AG09309 (cell line): ENCODE measurements at regions not wholly inside any gene's neighbourhood (a gene's known extent, or its start where the extent isn't known, plus 50 kb on each side); places are given as distances from the start of the nearest gene placed in this dataset.

Source experiments
- DNase-seq: peaks from one replicate; pipeline ENCODE4 v3.0.0-alpha.2; 2010; ENCODE audit warnings: low read depth
- H3K4me3 ChIP-seq: 2 replicates; pipeline ENCODE4 v1.5.1; 2011; ENCODE audit warnings: mild to moderate bottlenecking, low read depth, low read length, moderate library complexity; ENCODE audit not compliant: control insufficient read depth
- TF ChIP-seq, protein P1 (sequence below): IDR thresholded peaks from 2 replicates; pipeline ENCODE4 v1.5.1; 2011; ENCODE audit warnings: mild to moderate bottlenecking, low read depth, low read length, inconsistent platforms; ENCODE audit not compliant: insufficient read depth, control insufficient read depth; ENCODE audit errors: missing control alignments

DNA sequence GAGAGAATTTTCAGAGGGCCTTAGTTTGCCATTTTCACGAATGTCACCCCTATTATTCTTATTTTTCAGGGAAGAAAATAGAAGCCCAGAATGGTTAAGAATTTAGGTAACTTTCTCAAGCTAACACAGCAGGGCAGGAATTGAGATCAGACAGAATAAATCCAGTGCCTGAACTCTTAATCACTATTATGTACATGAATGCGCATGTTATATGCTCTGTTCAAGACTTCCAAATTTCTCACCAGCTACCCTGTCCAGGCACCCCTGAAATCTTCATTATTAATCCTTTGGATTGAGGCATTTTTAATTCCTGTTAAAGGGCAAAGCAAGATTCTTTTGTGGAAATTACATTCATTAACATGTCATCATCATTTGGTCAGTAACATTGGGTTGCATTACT lies 218.4 kb downstream of the ACTR3 start:
- TF ChIP-seq, protein P1, sequence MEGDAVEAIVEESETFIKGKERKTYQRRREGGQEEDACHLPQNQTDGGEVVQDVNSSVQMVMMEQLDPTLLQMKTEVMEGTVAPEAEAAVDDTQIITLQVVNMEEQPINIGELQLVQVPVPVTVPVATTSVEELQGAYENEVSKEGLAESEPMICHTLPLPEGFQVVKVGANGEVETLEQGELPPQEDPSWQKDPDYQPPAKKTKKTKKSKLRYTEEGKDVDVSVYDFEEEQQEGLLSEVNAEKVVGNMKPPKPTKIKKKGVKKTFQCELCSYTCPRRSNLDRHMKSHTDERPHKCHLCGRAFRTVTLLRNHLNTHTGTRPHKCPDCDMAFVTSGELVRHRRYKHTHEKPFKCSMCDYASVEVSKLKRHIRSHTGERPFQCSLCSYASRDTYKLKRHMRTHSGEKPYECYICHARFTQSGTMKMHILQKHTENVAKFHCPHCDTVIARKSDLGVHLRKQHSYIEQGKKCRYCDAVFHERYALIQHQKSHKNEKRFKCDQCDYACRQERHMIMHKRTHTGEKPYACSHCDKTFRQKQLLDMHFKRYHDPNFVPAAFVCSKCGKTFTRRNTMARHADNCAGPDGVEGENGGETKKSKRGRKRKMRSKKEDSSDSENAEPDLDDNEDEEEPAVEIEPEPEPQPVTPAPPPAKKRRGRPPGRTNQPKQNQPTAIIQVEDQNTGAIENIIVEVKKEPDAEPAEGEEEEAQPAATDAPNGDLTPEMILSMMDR: no peak
- no peak overlapping the region for H3K4me3 ChIP-seq
- no peak for DNase-seq

GRCh38 chr2:114108824-114109416 lies 219.0 kb downstream of the ACTR3 start:
- H3K4me3 ChIP-seq: no peak overlapping the region
- DNase-seq: no peak
- TF ChIP-seq, protein P1: no peak

GRCh38 chr2:114111329-114111728 lies 221.4 kb downstream of the ACTR3 start:
- TF ChIP-seq, protein P1: no peak
- no peak overlapping the region for H3K4me3 ChIP-seq
- no peak for DNase-seq

DNA sequence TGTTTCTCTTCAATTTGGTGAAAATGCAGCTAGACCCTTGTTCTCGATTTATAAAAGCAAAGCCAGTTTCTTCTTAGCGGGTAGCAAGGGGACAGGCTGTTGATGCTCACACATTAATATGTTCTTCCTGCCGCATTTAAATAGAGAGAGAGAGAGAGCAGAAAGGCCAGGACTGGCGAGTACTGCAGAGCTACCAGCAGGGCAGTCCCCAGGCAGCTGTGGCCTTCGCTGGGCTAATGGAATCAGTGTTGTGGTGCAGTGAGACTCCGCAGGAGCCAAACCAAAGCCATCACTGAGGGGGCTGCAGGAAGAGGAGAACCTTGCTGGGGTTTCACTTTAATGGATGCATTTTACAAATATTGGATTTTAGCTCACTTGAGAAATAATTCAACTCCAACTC lies 223.6 kb downstream of the ACTR3 start:
- no peak overlapping the region for H3K4me3 ChIP-seq
- TF ChIP-seq, protein P1: no peak
- DNase-seq: no peak

DNA sequence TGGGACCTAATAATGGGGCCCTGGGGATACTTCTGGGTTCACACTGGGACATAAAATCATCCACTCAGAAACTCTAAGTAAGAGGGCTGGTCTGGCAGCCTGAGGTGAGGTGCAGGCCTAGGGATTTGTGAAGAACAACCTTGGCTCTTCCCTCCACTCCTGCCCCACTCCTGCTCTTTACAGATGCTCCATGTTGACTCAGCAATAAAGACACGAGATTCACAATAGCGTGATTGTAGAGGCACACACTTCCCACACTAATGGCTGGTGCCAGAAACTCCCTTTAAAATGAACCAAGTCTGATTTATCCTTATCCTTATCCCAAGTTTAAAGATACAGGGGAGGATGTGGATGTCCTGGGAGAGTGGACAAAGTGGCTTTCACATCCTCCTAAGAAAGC lies 228.2 kb downstream of the ACTR3 start:
- H3K4me3 ChIP-seq: no peak overlapping the region
- no peak for DNase-seq
- TF ChIP-seq, protein P1: no peak

- DNase-seq: no peak
- TF ChIP-seq, protein P1: no peak
- H3K4me3 ChIP-seq: no peak overlapping the region
These were observed 230.0 kb downstream of the ACTR3 start for GRCh38 chr2:114119862-114120261.

DNA sequence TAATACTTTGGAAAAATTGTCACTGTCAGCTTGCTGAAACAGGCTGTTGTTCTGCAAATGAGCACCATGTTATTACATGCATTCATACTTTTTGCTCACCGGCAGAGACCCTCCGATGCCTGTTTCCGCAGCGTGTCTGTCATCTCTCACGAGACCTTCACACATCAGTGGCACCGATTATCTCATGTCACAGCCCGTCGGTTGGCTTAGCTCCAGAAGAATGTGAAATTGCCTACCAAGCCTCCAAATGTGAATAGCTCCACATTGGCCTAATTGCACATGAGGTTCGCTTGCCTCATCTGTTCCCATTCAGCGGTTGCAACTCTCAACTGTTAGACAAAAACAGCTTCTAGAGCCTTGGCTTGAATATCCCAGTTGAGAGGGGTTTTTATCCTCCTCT lies 233.0 kb downstream of the ACTR3 start:
- no peak overlapping the region for H3K4me3 ChIP-seq
- TF ChIP-seq, protein P1: no peak
- DNase-seq: no peak
